ENCODE measurements at regions not wholly inside any gene's neighbourhood (a gene's known extent, or its start where the extent isn't known, plus 50 kb on each side); places are given as distances from the start of the nearest gene placed in this dataset.

DNA sequence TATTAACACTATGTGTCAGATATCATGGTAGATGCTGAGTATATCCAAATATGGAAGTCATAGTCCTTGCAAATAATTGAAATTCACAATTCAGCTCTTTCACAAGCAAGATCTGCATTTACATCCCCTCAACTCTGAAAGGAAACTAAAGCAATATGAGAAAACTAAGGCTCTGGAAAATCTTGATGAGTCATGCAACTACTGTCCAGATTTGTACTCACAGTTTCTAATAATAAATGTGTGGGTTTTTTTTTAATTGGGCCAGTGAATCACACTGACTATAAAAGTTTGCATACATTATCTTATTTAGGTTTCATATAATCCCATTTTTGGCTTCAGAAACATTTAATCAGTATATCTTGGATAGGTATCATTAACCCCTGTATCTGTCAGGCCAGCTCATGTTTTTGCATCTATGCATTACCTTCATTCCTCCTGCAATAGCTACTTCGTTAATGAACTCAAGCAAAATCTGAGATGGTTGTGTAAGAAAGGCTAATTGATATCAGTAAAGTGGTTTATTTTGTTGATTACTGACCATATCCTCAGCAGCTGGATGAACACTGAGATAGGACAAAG, 58.7 kb upstream of the PRR16 start:
- TF ChIP-seq, protein P1, sequence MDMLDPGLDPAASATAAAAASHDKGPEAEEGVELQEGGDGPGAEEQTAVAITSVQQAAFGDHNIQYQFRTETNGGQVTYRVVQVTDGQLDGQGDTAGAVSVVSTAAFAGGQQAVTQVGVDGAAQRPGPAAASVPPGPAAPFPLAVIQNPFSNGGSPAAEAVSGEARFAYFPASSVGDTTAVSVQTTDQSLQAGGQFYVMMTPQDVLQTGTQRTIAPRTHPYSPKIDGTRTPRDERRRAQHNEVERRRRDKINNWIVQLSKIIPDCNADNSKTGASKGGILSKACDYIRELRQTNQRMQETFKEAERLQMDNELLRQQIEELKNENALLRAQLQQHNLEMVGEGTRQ (IDR thresholded peaks at IDR 0.05; ENCODE audit: low read depth, low read length), result no peak
- TF ChIP-seq CTCF (conservative IDR thresholded peaks at IDR 0.05; ENCODE audit: low read depth, low read length), result no peak
- no peak for TF ChIP-seq MAZ (IDR thresholded peaks at IDR 0.05; ENCODE audit: borderline replicate concordance, low read depth, low read length)
- TF ChIP-seq POLR2A (IDR thresholded peaks at IDR 0.05; ENCODE audit: low read depth, low read length), result no peak
- TF ChIP-seq SMC3 (IDR thresholded peaks at IDR 0.05; ENCODE audit: low read depth, low read length), result no peak
- TF ChIP-seq MAFK (IDR thresholded peaks at IDR 0.05; ENCODE audit: low read depth, low read length), result peak; percentile 64
- peak; percentile 93 for TF ChIP-seq NFE2L2 (IDR thresholded peaks at IDR 0.05; ENCODE audit: low read depth, low read length)
- TF ChIP-seq RCOR1 (IDR thresholded peaks at IDR 0.05; ENCODE audit: insufficient replicate concordance, low read length), result no peak
- TF ChIP-seq RAD21 (IDR thresholded peaks at IDR 0.05; ENCODE audit: low read length), result no peak
- no peak for TF ChIP-seq MXI1 (IDR thresholded peaks at IDR 0.05; ENCODE audit: borderline replicate concordance, low read depth, low read length)
- TF ChIP-seq RFX5 (IDR thresholded peaks at IDR 0.05; ENCODE audit: low read depth, low read length), result no peak
